Erythroblast (primary cell): ENCODE measurements at regions not wholly inside any gene's neighbourhood (a gene's known extent, or its start where the extent isn't known, plus 50 kb on each side); places are given as distances from the start of the nearest gene placed in this dataset.

Source experiments
- GATA1 ChIP-seq: IDR thresholded peaks from 2 replicates; pipeline ENCODE4 v1.6.1; 2011; ENCODE audit warnings: low read depth, mild to moderate bottlenecking, control low read depth, low read length, moderate library complexity
- POLR2A ChIP-seq: IDR thresholded peaks from 2 replicates; pipeline ENCODE4 v1.6.1; 2011; ENCODE audit warnings: mild to moderate bottlenecking, low read length

- TF ChIP-seq POLR2A, result no peak
- no peak for TF ChIP-seq GATA1
Observed at GRCh38 chr10:130507461-130507860, 371.3 kb downstream of the GLRX3 start.
